ENCODE measurements at regions not wholly inside any gene's neighbourhood (a gene's known extent, or its start where the extent isn't known, plus 50 kb on each side); places are given as distances from the start of the nearest gene placed in this dataset.

GRCh38 chr22:22346401-22347107 is 102.0 kb downstream of the VPREB1 start:
- H3K36me3 Mint-ChIP-seq = no peaks in the 10 kb centered on the region
- Histone ChIP-seq H3K4me3 (ENCODE audit: low read length in 2 of 2) (no peak overlapping the region), H3K9me3 (ENCODE audit: control insufficient read depth in 1 of 2, low read length in 2 of 2) (no peaks in the 10 kb centered on the region), H3K4me1 (ENCODE audit: insufficient read depth, low read length) (no peaks in the 10 kb centered on the region), H3K27ac (ENCODE audit: low read depth, low read length) (no peak overlapping the region), H3K27me3 (ENCODE audit: insufficient read depth, low read length) (no peaks in the 10 kb centered on the region), H3K36me3 (ENCODE audit: insufficient read depth, low read length) (no peaks in the 10 kb centered on the region)
- H3K9me3 Mint-ChIP-seq = no peaks in the 10 kb centered on the region
- H3K27ac Mint-ChIP-seq = no peak overlapping the region
- POLR2A ChIA-PET (ENCODE audit: partially characterized antibody) = no interaction called here
- intact Hi-C loops (cut with micrococcal nuclease) = no loop called here
- no peak overlapping the region for H3K4me3 Mint-ChIP-seq
- H3K27me3 Mint-ChIP-seq = peaks cover 16 to 20% of the 10 kb centered on the region in 2 donors
- CTCF ChIA-PET (ENCODE audit: partially characterized antibody) = interaction anchor here (1.4 kb wide), 1 partner anchor 13 kb away, joined by 4 read pairs; no protein-coding TSS in a partner anchor
- DNase-seq = no peak
- H3K4me1 Mint-ChIP-seq = peaks cover 0 to 1% (median 0%) of the 10 kb centered on the region in 4 donors

DNA sequence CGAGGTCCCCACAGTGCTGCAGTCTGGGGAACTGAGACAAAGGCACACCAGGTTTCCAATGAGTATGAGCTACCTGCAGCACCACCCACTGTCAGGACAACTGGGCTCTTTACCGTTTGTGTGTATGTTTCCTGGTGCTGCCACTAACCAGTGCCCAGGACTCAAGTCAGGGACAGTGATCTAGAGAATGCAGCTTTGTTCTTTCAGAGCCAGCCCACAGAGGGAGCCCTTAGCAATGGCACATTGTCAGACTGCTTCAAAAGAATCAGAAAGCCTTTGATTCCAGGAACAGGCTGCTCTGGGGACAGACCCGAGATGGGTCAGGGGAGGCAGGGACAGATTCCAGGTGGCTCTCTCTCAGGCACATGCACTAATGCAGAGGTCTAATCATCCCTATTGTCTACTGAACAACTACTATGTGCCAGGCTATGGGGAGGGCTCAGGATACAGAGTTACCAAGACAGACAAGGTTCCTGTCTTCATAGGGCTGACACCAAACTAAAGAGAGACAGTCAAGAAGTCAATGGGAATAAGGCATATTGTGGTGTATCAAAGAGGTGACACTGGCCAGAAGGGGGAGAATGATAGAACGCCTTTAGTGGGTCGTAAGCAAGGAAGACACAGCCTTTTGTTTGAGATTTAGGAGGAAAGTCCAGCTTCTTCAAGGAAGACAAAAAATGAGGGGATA is 103.7 kb downstream of the VPREB1 start:
- H3K9me3 ChIP-seq (ENCODE audit: control insufficient read depth in 1 of 2, low read length in 2 of 2) = no peaks in the 10 kb centered on the region
- Mint-ChIP-seq H3K27me3 (peaks cover 19 to 24% of the 10 kb centered on the region in 2 donors), H3K9me3 (no peaks in the 10 kb centered on the region), H3K27ac (no peak overlapping the region), H3K36me3 (no peaks in the 10 kb centered on the region), H3K4me3 (no peak overlapping the region), H3K4me1 (peaks cover 0 to 3% (median 0%) of the 10 kb centered on the region in 4 donors)
- intact Hi-C loops (cut with micrococcal nuclease) = no loop called here
- no peak for DNase-seq
- POLR2A ChIA-PET (ENCODE audit: partially characterized antibody) = no interaction called here
- H3K27ac ChIP-seq (ENCODE audit: low read depth, low read length) = no peak overlapping the region
- H3K36me3 ChIP-seq (ENCODE audit: insufficient read depth, low read length) = no peaks in the 10 kb centered on the region
- CTCF ChIA-PET (ENCODE audit: partially characterized antibody) = interaction anchor here (0.6 to 1.2 kb wide), 3 partner anchors 18 to 54 kb away, joined by 3 read pairs; no protein-coding TSS in a partner anchor
- no peaks in the 10 kb centered on the region for H3K27me3 ChIP-seq (ENCODE audit: insufficient read depth, low read length)
- H3K4me3 ChIP-seq (ENCODE audit: low read length in 2 of 2) = no peak overlapping the region
- no peaks in the 10 kb centered on the region for H3K4me1 ChIP-seq (ENCODE audit: insufficient read depth, low read length)

DNA sequence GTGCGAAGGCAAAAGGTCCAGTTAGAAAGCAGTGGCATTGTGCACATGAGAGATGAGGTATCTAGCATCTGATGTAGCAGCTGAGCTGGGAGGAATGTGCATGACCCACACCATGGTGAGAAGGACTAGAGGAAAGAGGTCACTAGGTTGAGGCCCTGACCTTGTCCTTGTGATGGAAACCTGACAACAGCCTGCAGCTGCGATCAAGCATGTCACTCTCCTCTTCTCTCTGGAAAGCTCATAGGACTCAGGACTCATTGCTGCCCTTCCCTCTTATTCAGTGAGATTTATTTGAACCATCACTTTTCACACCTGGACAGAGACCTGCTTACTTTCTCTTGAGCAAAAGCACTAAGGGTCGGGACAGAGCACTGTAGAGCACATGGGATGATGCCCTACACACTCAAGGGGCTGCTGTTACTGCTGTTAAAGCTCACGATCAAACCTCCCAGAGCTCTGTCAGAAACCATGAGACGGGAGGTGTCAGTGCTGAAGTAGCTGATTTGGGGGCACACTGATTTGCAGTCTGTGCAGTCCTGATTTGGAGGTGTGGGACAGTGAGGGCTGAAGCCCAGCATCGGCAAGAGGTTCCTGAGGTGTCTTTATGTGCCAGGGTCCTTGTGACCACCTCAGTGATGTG is 104.3 kb downstream of the VPREB1 start:
- Histone ChIP-seq H3K27me3 (ENCODE audit: insufficient read depth, low read length) (no peaks in the 10 kb centered on the region), H3K4me3 (ENCODE audit: low read length in 2 of 2) (no peak overlapping the region), H3K36me3 (ENCODE audit: insufficient read depth, low read length) (no peaks in the 10 kb centered on the region), H3K9me3 (ENCODE audit: control insufficient read depth in 1 of 2, low read length in 2 of 2) (no peaks in the 10 kb centered on the region), H3K27ac (ENCODE audit: low read depth, low read length) (no peak overlapping the region), H3K4me1 (ENCODE audit: insufficient read depth, low read length) (no peaks in the 10 kb centered on the region)
- no peak for DNase-seq
- intact Hi-C loops (cut with micrococcal nuclease) = no loop called here
- Mint-ChIP-seq H3K4me1 (peaks cover 0 to 3% (median 0%) of the 10 kb centered on the region in 4 donors), H3K27ac (no peak overlapping the region), H3K9me3 (no peaks in the 10 kb centered on the region), H3K4me3 (no peak overlapping the region), H3K27me3 (peaks cover 21 to 29% of the 10 kb centered on the region in 2 donors), H3K36me3 (no peaks in the 10 kb centered on the region)
- ChIA-PET POLR2A (ENCODE audit: partially characterized antibody) (no interaction called here), CTCF (ENCODE audit: partially characterized antibody) (interaction anchor here (0.6 to 1.2 kb wide), 3 partner anchors 18 to 54 kb away, joined by 3 read pairs; no protein-coding TSS in a partner anchor)

DNA sequence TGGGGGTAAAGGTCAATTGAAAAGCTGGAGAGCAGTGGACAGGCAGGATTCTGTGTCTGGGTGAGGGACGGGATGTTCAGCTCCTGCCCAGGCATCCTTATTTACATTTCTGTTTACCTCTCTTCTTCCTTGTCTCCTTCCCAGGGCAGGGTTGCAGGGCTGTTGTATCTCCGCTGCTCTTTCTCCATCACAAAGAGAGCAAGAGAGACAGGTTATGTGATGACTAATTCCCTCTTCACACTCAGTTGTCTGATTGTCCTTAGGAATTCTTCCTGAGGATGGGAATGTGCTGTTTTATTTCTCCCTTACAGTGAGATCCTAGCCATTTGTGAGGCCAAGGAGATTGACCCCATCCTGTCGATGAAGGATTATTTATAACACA is 104.9 kb downstream of the VPREB1 start:
- no peak overlapping the region for H3K27ac Mint-ChIP-seq
- intact Hi-C loops (cut with micrococcal nuclease) = no loop called here
- H3K4me3 ChIP-seq (ENCODE audit: low read length in 2 of 2) = no peak overlapping the region
- no peaks in the 10 kb centered on the region for H3K9me3 ChIP-seq (ENCODE audit: control insufficient read depth in 1 of 2, low read length in 2 of 2)
- no peak overlapping the region for H3K4me3 Mint-ChIP-seq
- DNase-seq = no peak
- H3K36me3 Mint-ChIP-seq = no peaks in the 10 kb centered on the region
- CTCF ChIA-PET (ENCODE audit: partially characterized antibody) = interaction anchor here (0.7 to 1.2 kb wide), 2 partner anchors 19 to 29 kb away, joined by 3 read pairs; no protein-coding TSS in a partner anchor
- peaks cover 0 to 3% (median 0%) of the 10 kb centered on the region in 4 donors for H3K4me1 Mint-ChIP-seq
- H3K36me3 ChIP-seq (ENCODE audit: insufficient read depth, low read length) = no peaks in the 10 kb centered on the region
- no peaks in the 10 kb centered on the region for H3K27me3 ChIP-seq (ENCODE audit: insufficient read depth, low read length)
- no peaks in the 10 kb centered on the region for H3K9me3 Mint-ChIP-seq
- POLR2A ChIA-PET (ENCODE audit: partially characterized antibody) = no interaction called here
- peaks cover 22 to 30% of the 10 kb centered on the region in 2 donors for H3K27me3 Mint-ChIP-seq
- H3K4me1 ChIP-seq (ENCODE audit: insufficient read depth, low read length) = no peaks in the 10 kb centered on the region
- no peak overlapping the region for H3K27ac ChIP-seq (ENCODE audit: low read depth, low read length)

GRCh38 chr22:22351366-22351765 is 106.8 kb downstream of the VPREB1 start:
- DNase-seq = no peak
- POLR2A ChIA-PET (ENCODE audit: partially characterized antibody) = no interaction called here
- Histone ChIP-seq H3K27ac (ENCODE audit: low read depth, low read length) (no peak overlapping the region), H3K27me3 (ENCODE audit: insufficient read depth, low read length) (no peaks in the 10 kb centered on the region), H3K9me3 (ENCODE audit: control insufficient read depth in 1 of 2, low read length in 2 of 2) (no peaks in the 10 kb centered on the region), H3K4me3 (ENCODE audit: low read length in 2 of 2) (no peak overlapping the region), H3K36me3 (ENCODE audit: insufficient read depth, low read length) (no peaks in the 10 kb centered on the region), H3K4me1 (ENCODE audit: insufficient read depth, low read length) (no peaks in the 10 kb centered on the region)
- CTCF ChIA-PET (ENCODE audit: partially characterized antibody) = interaction anchor here (1.2 kb wide), 1 partner anchor 11 kb away, joined by 3 read pairs; no protein-coding TSS in a partner anchor
- Mint-ChIP-seq H3K4me3 (no peak overlapping the region), H3K9me3 (no peaks in the 10 kb centered on the region), H3K27me3 (peaks cover 29 to 40% of the 10 kb centered on the region in 2 donors), H3K27ac (no peak overlapping the region), H3K36me3 (no peaks in the 10 kb centered on the region), H3K4me1 (peaks cover 0 to 3% (median 0%) of the 10 kb centered on the region in 4 donors)
- intact Hi-C loops (cut with micrococcal nuclease) = no loop called here

GRCh38 chr22:22352371-22352999 is 107.9 kb downstream of the VPREB1 start:
- Mint-ChIP-seq H3K27ac (no peak overlapping the region), H3K27me3 (peaks cover 27 to 47% of the 10 kb centered on the region in 2 donors), H3K4me1 (peaks cover 3 to 9% (median 6%) of the 10 kb centered on the region in 4 donors), H3K36me3 (no peaks in the 10 kb centered on the region), H3K9me3 (no peaks in the 10 kb centered on the region), H3K4me3 (no peak overlapping the region)
- no peak for DNase-seq
- ChIA-PET POLR2A (ENCODE audit: partially characterized antibody) (no interaction called here), CTCF (ENCODE audit: partially characterized antibody) (no interaction called here)
- Histone ChIP-seq H3K27ac (ENCODE audit: low read depth, low read length) (no peak overlapping the region), H3K27me3 (ENCODE audit: insufficient read depth, low read length) (no peaks in the 10 kb centered on the region), H3K9me3 (ENCODE audit: control insufficient read depth in 1 of 2, low read length in 2 of 2) (no peaks in the 10 kb centered on the region), H3K4me3 (ENCODE audit: low read length in 2 of 2) (no peak overlapping the region), H3K36me3 (ENCODE audit: insufficient read depth, low read length) (no peaks in the 10 kb centered on the region), H3K4me1 (ENCODE audit: insufficient read depth, low read length) (peaks cover 3% of the 10 kb centered on the region)
- intact Hi-C loops (cut with micrococcal nuclease) = no loop called here

All from CD4-positive, alpha-beta memory T cell (primary cell).